Fibroblast of villous mesenchyme (primary cell): ENCODE measurements at regions not wholly inside any gene's neighbourhood (a gene's known extent, or its start where the extent isn't known, plus 50 kb on each side); places are given as distances from the start of the nearest gene placed in this dataset.

ENCODE experiments used
- DNase-seq: peaks from one replicate; pipeline ENCODE4 v3.0.0-alpha.2; 2010; ENCODE audit warnings: low read depth
- H3K4me3 ChIP-seq: 2 replicates; pipeline ENCODE4 v1.5.1; 2011; ENCODE audit warnings: low read depth, mild to moderate bottlenecking, low read length
- TF ChIP-seq, protein P1 (sequence below): IDR thresholded peaks from 2 replicates; pipeline ENCODE4 v1.5.1; 2012; ENCODE audit warnings: low read depth, mild to moderate bottlenecking, low read length; ENCODE audit not compliant: insufficient read depth

- no peak overlapping the region for H3K4me3 ChIP-seq
- DNase-seq: no peak
- TF ChIP-seq, protein P1, sequence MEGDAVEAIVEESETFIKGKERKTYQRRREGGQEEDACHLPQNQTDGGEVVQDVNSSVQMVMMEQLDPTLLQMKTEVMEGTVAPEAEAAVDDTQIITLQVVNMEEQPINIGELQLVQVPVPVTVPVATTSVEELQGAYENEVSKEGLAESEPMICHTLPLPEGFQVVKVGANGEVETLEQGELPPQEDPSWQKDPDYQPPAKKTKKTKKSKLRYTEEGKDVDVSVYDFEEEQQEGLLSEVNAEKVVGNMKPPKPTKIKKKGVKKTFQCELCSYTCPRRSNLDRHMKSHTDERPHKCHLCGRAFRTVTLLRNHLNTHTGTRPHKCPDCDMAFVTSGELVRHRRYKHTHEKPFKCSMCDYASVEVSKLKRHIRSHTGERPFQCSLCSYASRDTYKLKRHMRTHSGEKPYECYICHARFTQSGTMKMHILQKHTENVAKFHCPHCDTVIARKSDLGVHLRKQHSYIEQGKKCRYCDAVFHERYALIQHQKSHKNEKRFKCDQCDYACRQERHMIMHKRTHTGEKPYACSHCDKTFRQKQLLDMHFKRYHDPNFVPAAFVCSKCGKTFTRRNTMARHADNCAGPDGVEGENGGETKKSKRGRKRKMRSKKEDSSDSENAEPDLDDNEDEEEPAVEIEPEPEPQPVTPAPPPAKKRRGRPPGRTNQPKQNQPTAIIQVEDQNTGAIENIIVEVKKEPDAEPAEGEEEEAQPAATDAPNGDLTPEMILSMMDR: no peak
These were observed 337.2 kb downstream of the SMOC2 start for GRCh38 chr6:168778201-168778600.

GRCh38 chr6:168774381-168774780 lies 333.4 kb downstream of the SMOC2 start:
- DNase-seq: no peak

GRCh38 chr6:168773788-168774187 lies 332.8 kb downstream of the SMOC2 start:
- TF ChIP-seq, protein P1: no peak
- no peak overlapping the region for H3K4me3 ChIP-seq
- no peak for DNase-seq

More at GRCh38 chr6:168774381-168774780, 333.4 kb downstream of the SMOC2 start:
- no peak overlapping the region for H3K4me3 ChIP-seq
- TF ChIP-seq, protein P1: no peak

DNA sequence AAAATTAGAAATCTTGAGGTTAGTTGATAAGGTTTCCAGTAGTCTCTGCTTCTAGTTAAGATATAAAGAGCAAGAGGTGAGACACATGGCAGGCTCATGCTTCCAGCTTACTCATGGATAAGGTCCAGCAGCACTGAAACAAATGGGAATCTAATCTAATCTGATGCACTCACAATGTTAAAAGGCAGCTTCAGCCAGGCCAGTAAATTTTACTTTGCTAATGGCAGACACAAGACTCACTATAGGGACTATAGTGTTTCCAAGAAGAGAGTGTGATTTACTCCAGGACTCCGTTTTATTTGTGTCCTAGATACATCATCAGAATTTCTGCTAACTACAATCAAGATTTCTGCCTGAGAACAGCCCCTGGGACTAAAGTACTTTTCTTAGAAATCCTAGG lies 324.8 kb downstream of the SMOC2 start:
- TF ChIP-seq, protein P1: no peak
- no peak for DNase-seq

DNA sequence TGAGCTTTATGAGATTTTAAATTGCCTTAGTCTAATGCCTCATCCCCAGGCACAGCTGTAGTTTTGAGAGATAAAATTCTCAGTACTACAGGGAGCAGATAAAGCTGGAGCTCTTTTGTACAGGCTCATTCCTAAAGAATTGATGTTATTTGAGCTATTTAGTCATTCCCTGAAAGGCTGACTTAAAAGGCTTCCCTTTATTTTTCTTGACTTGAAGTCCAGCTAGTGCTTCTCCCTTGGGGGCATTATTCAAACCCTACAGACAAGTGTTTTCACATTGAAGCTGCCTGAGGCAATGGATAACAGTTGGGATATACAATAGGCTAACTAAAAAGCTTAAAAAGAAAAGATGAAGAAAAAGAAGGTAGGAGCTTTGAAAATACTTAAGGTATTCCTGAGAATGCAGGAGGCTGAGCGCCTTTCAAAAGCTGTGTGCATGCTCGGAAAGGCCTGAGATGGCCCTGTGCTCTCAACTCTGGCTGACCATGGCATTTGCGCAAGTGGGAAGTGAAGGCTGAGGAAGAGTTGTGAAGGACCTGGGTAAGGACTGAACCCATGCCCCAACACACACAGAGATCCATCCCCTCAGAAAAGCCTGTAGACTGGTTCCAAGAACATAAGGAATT lies 315.1 kb downstream of the SMOC2 start:
- TF ChIP-seq, protein P1: no peak
- H3K4me3 ChIP-seq: no peak overlapping the region
- no peak for DNase-seq

More for the DNA sequence above, 324.8 kb downstream of the SMOC2 start:
- no peak overlapping the region for H3K4me3 ChIP-seq

DNA sequence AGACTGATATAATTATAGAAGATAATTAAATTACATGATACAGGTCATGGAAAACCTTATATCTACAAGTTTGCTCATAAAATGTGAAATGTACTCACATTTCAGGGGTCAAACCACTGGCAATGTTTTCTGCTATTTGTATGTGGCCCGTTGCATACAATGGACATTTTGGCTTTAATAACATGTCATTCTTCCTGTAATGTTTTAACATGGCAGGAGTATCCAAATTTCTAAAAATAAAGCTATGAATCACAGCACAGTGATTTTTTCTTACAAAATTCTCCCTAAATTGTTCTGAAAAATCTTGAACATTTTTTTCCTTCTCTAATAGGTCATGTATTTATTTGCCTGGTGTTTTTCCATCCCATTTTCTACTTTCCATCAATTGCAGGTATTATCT lies 305.7 kb downstream of the SMOC2 start:
- no peak for DNase-seq
- no peak overlapping the region for H3K4me3 ChIP-seq
- TF ChIP-seq, protein P1: no peak

DNA sequence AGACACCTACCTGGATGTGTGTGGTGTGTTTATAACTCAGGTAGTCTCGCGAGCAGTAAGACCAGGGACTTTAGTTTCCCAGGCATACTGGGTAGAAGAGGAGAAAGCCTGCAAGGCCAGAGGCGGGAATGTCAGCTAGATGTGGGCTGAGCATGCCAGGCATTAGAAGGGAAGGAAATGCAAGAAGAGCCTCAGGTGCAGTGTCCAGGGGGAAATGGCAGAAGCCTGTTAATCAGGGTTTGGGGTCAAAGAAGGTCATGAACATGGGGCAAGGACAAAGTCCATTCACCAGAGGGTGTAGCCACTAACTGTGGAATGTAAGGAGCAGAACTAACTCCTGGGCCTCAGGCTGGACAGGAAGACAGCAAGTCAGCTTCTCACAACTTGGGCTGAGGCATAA lies 305.0 kb downstream of the SMOC2 start:
- no peak for DNase-seq
- H3K4me3 ChIP-seq: no peak overlapping the region
- TF ChIP-seq, protein P1: no peak
